Keratinocyte (primary cell): ENCODE measurements at regions not wholly inside any gene's neighbourhood (a gene's known extent, or its start where the extent isn't known, plus 50 kb on each side); places are given as distances from the start of the nearest gene placed in this dataset.

Source experiments
- CTCF ChIP-seq, 3 experiments: IDR thresholded peaks in 1 of 3; conservative IDR thresholded peaks in 1 of 3; optimal IDR thresholded peaks in 1 of 3; 2 replicates in 2 of 3; 3 replicates in 1 of 3; pipeline versions ENCODE3 to v1.5.1; 2011; ENCODE audit warnings: low read length in 3 of 3, mild to moderate bottlenecking in 3 of 3, moderate library complexity in 2 of 3, control low read depth in 1 of 3, inconsistent platforms in 1 of 3; ENCODE audit not compliant: insufficient read depth in 2 of 3; ENCODE audit errors: extremely low read depth in 1 of 3
- EZH2 ChIP-seq: IDR thresholded peaks from one replicate; pipeline ENCODE4 v1.6.1; 2012; ENCODE audit warnings: inconsistent platforms, mild to moderate bottlenecking, low read length, moderate library complexity

GRCh38 chr2:14960686-14961324 lies 328.3 kb downstream of the LRATD1 start:
- TF ChIP-seq CTCF (optimal IDR thresholded peaks at IDR 0.05 in 1 of 3, IDR thresholded peaks at IDR 0.05 in 1 of 3, conservative IDR thresholded peaks at IDR 0.05 in 1 of 3; ENCODE audit: extremely low read depth in 1 of 3, insufficient read depth in 2 of 3, low read length in 3 of 3), result no peak
- no peak for TF ChIP-seq EZH2
